Pons (tissue), 1 donor: ENCODE measurements at regions not wholly inside any gene's neighbourhood (a gene's known extent, or its start where the extent isn't known, plus 50 kb on each side); places are given as distances from the start of the nearest gene placed in this dataset.
"Not testable (repeated sequence)": the region's sequence is repeated elsewhere in the genome, so short reads cannot be mapped to it uniquely, and the experiment has no call there.

ENCODE experiments used
- DNase-seq: peaks from one replicate; pipeline ENCODE4 v3.0.0-alpha.2; 2016; ENCODE audit warnings: low spot score

GRCh38 chr1:116298213-116298579 lies 74.8 kb upstream of the ATP1A1 start:
- not testable (repeated sequence) for DNase-seq

GRCh38 chr1:116298746-116299145 lies 74.3 kb upstream of the ATP1A1 start:
- DNase-seq: no peak

- no peak for DNase-seq
These were observed 73.8 kb upstream of the ATP1A1 start for GRCh38 chr1:116299248-116299647.

- DNase-seq: no peak
These were observed 70.8 kb upstream of the ATP1A1 start for GRCh38 chr1:116302281-116302680.

- DNase-seq: no peak
These were observed 66.9 kb upstream of the ATP1A1 start for GRCh38 chr1:116306102-116306501.

GRCh38 chr1:116306840-116307442 lies 66.1 kb upstream of the ATP1A1 start:
- no peak for DNase-seq

- no peak for DNase-seq
These were observed 64.8 kb upstream of the ATP1A1 start for GRCh38 chr1:116308276-116308675.

- DNase-seq: no peak
These were observed 63.8 kb upstream of the ATP1A1 start for GRCh38 chr1:116309090-116309870.

- DNase-seq: no peak
These were observed 62.9 kb upstream of the ATP1A1 start for GRCh38 chr1:116310180-116310579.

- no peak for DNase-seq
These were observed 61.9 kb upstream of the ATP1A1 start for GRCh38 chr1:116311193-116311592.

- DNase-seq: peak; percentile 76
These were observed 61.0 kb upstream of the ATP1A1 start for GRCh38 chr1:116311756-116312680.

GRCh38 chr1:116312681-116313069 lies 60.4 kb upstream of the ATP1A1 start:
- no peak for DNase-seq

GRCh38 chr1:116313776-116314175 lies 59.3 kb upstream of the ATP1A1 start:
- no peak for DNase-seq

- DNase-seq: no peak
These were observed 58.6 kb upstream of the ATP1A1 start for GRCh38 chr1:116314305-116314919.

- no peak for DNase-seq
These were observed 56.7 kb upstream of the ATP1A1 start for GRCh38 chr1:116316373-116316772.

GRCh38 chr1:116318897-116319296 lies 54.1 kb upstream of the ATP1A1 start:
- DNase-seq: no peak

GRCh38 chr1:116320874-116321273 lies 52.2 kb upstream of the ATP1A1 start:
- DNase-seq: no peak

GRCh38 chr1:116321766-116322175 lies 51.3 kb upstream of the ATP1A1 start:
- no peak for DNase-seq

GRCh38 chr1:116322752-116323405 lies 50.2 kb upstream of the ATP1A1 start:
- no peak for DNase-seq
